SK-N-SH treated with all-trans-retinoic acid at 6 μM for 48 hours (cell line): ENCODE measurements at regions not wholly inside any gene's neighbourhood (a gene's known extent, or its start where the extent isn't known, plus 50 kb on each side); places are given as distances from the start of the nearest gene placed in this dataset.

Source experiments
- ATAC-seq: fragments of 200-7000 bp; cut with Tn5 transposase; 3 replicates; pipeline ENCODE4 v1.9.1; 2020; ENCODE audit warnings: mild to moderate bottlenecking, moderate library complexity
- ARNTL ChIP-seq: fragments of 450-650 bp; formaldehyde crosslinking; IDR thresholded peaks from 2 replicates; pipeline ENCODE4 v1.5.0; 2020; ENCODE audit warnings: low read depth, mild to moderate bottlenecking, moderate library complexity, borderline replicate concordance
- BACH2 ChIP-seq: fragments of 250-450 bp; sonication (Bioruptor Pico); IDR thresholded peaks from 2 replicates; pipeline ENCODE4 v1.9.0; 2021; ENCODE audit warnings: mild to moderate bottlenecking, borderline replicate concordance
- CREB5 ChIP-seq: fragments of 250-450 bp; sonication (Bioruptor Pico); IDR thresholded peaks from 2 replicates; pipeline ENCODE4 v1.5.1; 2020; ENCODE audit warnings: low read depth, mild to moderate bottlenecking, moderate library complexity
- CSDC2 ChIP-seq: fragments of 250-450 bp; sonication (Bioruptor Pico); IDR thresholded peaks from 2 replicates; pipeline ENCODE4 v1.5.0; 2020; ENCODE audit warnings: mild to moderate bottlenecking, moderate library complexity
- ESRRG ChIP-seq: fragments of 250-450 bp; sonication (Bioruptor Pico); IDR thresholded peaks from 2 replicates; pipeline ENCODE4 v1.6.1; 2021; ENCODE audit warnings: mild to moderate bottlenecking
- GLIS3 ChIP-seq: fragments of 250-450 bp; sonication (Bioruptor Pico); IDR thresholded peaks from 2 replicates; pipeline ENCODE4 v1.5.0; 2020; ENCODE audit warnings: mild to moderate bottlenecking, moderate library complexity
- OSR1 ChIP-seq: fragments of 250-450 bp; sonication (Bioruptor Pico); IDR thresholded peaks from 2 replicates; pipeline ENCODE4 v1.8.0; 2022; ENCODE audit warnings: moderate library complexity, mild to moderate bottlenecking, inconsistent platforms
- PPARA ChIP-seq: fragments of 250-450 bp; sonication (Bioruptor Pico); IDR thresholded peaks from 2 replicates; pipeline ENCODE4 v1.5.0; 2020; ENCODE audit warnings: mild to moderate bottlenecking, borderline replicate concordance
- RARB ChIP-seq: fragments of 250-450 bp; sonication (Bioruptor Pico); IDR thresholded peaks from 2 replicates; pipeline ENCODE4 v1.8.0; 2021; ENCODE audit warnings: mild to moderate bottlenecking, moderate library complexity
- SNAI2 ChIP-seq: fragments of 250-450 bp; sonication (Bioruptor Pico); IDR thresholded peaks from 2 replicates; pipeline ENCODE4 v1.5.0; 2020; ENCODE audit warnings: mild to moderate bottlenecking, moderate library complexity
- TCF4 ChIP-seq: fragments of 250-450 bp; sonication (Bioruptor Pico); IDR thresholded peaks from 2 replicates; pipeline ENCODE4 v1.8.0; 2021; ENCODE audit warnings: mild to moderate bottlenecking, moderate library complexity, borderline replicate concordance
- TSHZ2 ChIP-seq: fragments of 250-450 bp; sonication (Bioruptor Pico); IDR thresholded peaks from 2 replicates; pipeline ENCODE4 v1.5.0; 2020; ENCODE audit warnings: mild to moderate bottlenecking, moderate library complexity
- ZC3H10 ChIP-seq: fragments of 250-450 bp; sonication (Bioruptor Pico); IDR thresholded peaks from 2 replicates; pipeline ENCODE4 v1.5.1; 2021; ENCODE audit warnings: mild to moderate bottlenecking, moderate library complexity
- ZFP30 ChIP-seq: fragments of 450-650 bp; formaldehyde crosslinking; IDR thresholded peaks from 2 replicates; pipeline ENCODE4 v1.5.0; 2022; ENCODE audit warnings: mild to moderate bottlenecking, moderate library complexity
- ZNF565 ChIP-seq: fragments of 450-650 bp; formaldehyde crosslinking; conservative IDR thresholded peaks from 2 replicates; pipeline ENCODE4 v1.5.0; 2020; ENCODE audit warnings: low read depth, mild to moderate bottlenecking, moderate library complexity
- ZNF70 ChIP-seq: fragments of 450-650 bp; formaldehyde crosslinking; IDR thresholded peaks from 2 replicates; pipeline ENCODE4 v1.5.0; 2020; ENCODE audit warnings: mild to moderate bottlenecking, moderate library complexity
- ZNF8 ChIP-seq: fragments of 450-650 bp; formaldehyde crosslinking; IDR thresholded peaks from 2 replicates; pipeline ENCODE4 v1.5.0; 2020; ENCODE audit warnings: mild to moderate bottlenecking, moderate library complexity
- TF ChIP-seq, protein P1 (sequence below): fragments of 250-450 bp; sonication (Bioruptor Pico); IDR thresholded peaks from 2 replicates; pipeline ENCODE4 v1.8.0; 2020; ENCODE audit warnings: mild to moderate bottlenecking, moderate library complexity, borderline replicate concordance
- TF ChIP-seq, protein P2 (sequence below): fragments of 250-450 bp; sonication (Bioruptor Pico); IDR thresholded peaks from 2 replicates; pipeline ENCODE4 v1.8.0; 2021; ENCODE audit warnings: low read depth, mild to moderate bottlenecking, moderate library complexity, borderline replicate concordance
- TF ChIP-seq, protein P3 (sequence below): fragments of 250-450 bp; sonication (Bioruptor Pico); IDR thresholded peaks from 2 replicates; pipeline ENCODE4 v1.5.1; 2021; ENCODE audit warnings: mild to moderate bottlenecking, moderate library complexity

- no peak for ATAC-seq
- TF ChIP-seq PPARA (CRISPR knock-in tag) (no peak), ZFP30 (CRISPR knock-in tag) (no peak), CSDC2 (CRISPR knock-in tag) (no peak), ZNF70 (CRISPR knock-in tag) (no peak), ARNTL (no peak), BACH2 (CRISPR knock-in tag) (no peak), ZNF565 (CRISPR knock-in tag) (no peak), ZC3H10 (CRISPR knock-in tag) (no peak), TSHZ2 (no peak), TCF4 (CRISPR knock-in tag) (no peak), CREB5 (CRISPR knock-in tag) (no peak), SNAI2 (no peak), RARB (CRISPR knock-in tag) (no peak)
- TF ChIP-seq, protein P1, sequence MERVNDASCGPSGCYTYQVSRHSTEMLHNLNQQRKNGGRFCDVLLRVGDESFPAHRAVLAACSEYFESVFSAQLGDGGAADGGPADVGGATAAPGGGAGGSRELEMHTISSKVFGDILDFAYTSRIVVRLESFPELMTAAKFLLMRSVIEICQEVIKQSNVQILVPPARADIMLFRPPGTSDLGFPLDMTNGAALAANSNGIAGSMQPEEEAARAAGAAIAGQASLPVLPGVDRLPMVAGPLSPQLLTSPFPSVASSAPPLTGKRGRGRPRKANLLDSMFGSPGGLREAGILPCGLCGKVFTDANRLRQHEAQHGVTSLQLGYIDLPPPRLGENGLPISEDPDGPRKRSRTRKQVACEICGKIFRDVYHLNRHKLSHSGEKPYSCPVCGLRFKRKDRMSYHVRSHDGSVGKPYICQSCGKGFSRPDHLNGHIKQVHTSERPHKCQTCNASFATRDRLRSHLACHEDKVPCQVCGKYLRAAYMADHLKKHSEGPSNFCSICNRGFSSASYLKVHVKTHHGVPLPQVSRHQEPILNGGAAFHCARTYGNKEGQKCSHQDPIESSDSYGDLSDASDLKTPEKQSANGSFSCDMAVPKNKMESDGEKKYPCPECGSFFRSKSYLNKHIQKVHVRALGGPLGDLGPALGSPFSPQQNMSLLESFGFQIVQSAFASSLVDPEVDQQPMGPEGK (CRISPR knock-in tag): no peak
- TF ChIP-seq, protein P2, sequence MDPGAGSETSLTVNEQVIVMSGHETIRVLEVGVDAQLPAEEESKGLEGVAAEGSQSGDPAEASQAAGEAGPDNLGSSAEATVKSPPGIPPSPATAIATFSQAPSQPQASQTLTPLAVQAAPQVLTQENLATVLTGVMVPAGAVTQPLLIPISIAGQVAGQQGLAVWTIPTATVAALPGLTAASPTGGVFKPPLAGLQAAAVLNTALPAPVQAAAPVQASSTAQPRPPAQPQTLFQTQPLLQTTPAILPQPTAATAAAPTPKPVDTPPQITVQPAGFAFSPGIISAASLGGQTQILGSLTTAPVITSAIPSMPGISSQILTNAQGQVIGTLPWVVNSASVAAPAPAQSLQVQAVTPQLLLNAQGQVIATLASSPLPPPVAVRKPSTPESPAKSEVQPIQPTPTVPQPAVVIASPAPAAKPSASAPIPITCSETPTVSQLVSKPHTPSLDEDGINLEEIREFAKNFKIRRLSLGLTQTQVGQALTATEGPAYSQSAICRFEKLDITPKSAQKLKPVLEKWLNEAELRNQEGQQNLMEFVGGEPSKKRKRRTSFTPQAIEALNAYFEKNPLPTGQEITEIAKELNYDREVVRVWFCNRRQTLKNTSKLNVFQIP (CRISPR knock-in tag): no peak
- TF ChIP-seq, protein P3, sequence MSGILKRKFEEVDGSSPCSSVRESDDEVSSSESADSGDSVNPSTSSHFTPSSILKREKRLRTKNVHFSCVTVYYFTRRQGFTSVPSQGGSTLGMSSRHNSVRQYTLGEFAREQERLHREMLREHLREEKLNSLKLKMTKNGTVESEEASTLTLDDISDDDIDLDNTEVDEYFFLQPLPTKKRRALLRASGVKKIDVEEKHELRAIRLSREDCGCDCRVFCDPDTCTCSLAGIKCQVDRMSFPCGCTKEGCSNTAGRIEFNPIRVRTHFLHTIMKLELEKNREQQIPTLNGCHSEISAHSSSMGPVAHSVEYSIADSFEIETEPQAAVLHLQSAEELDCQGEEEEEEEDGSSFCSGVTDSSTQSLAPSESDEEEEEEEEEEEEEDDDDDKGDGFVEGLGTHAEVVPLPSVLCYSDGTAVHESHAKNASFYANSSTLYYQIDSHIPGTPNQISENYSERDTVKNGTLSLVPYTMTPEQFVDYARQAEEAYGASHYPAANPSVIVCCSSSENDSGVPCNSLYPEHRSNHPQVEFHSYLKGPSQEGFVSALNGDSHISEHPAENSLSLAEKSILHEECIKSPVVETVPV (CRISPR knock-in tag): no peak
Measured at GRCh38 chr4:116736756-116737155, 348.6 kb downstream of the TRAM1L1 start.

DNA sequence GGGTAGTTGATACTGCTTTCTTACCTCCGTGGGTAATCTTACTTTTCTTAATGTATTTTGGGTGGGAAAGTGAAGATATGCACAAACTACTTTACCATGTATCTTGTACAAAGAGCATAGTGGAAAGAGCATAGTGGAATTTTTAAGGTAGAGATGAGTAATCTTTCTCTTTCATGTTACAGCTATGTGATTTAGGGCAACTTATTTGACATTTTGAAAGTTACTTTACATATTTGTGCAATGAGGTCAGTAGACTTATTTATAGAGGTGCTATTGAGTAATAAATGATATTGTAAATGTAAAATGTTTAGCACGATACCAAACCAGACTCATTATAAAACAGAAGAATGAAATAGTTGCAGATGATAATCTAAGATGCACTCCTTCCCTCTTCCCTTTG is 351.2 kb downstream of the TRAM1L1 start:
- ATAC-seq: no peak
- no peak for TF ChIP-seq GLIS3 (CRISPR knock-in tag)
- no peak for TF ChIP-seq TSHZ2
- no peak for TF ChIP-seq ESRRG (CRISPR knock-in tag)
- TF ChIP-seq ZNF565 (CRISPR knock-in tag): no peak
- TF ChIP-seq ZFP30 (CRISPR knock-in tag): no peak
- TF ChIP-seq SNAI2: no peak
- TF ChIP-seq TCF4 (CRISPR knock-in tag): no peak
- TF ChIP-seq ZNF8 (CRISPR knock-in tag): no peak
- TF ChIP-seq ARNTL: no peak
- no peak for TF ChIP-seq OSR1 (CRISPR knock-in tag)
- no peak for TF ChIP-seq BACH2 (CRISPR knock-in tag)
- TF ChIP-seq, protein P1 (CRISPR knock-in tag): no peak
- no peak for TF ChIP-seq ZNF70 (CRISPR knock-in tag)
